ENCODE measurements at regions not wholly inside any gene's neighbourhood (a gene's known extent, or its start where the extent isn't known, plus 50 kb on each side); places are given as distances from the start of the nearest gene placed in this dataset.

DNA sequence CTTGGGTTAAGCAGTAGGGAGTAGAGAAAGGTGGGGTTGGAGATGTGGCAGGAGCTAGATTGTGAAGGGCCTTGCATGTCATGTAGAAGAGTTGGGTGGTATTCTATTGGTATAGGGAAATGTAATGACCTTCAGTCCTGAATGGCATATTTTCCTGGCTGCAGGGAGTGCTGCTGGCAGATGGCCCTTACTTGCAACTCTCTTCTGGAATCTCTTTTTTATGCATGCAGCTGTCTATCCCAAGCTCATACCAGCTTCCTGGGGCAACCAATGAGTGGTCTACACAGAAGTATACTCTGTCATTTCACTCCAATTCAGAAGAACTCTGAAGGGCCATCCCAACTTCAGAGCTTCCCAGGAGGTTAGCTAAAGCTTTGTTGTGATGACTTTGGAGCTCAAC, 144.7 kb upstream of the ANKRD28 start:
- TF ChIP-seq CTCF (IDR thresholded peaks at IDR 0.05): no peak
- no peak overlapping the region for H3K4me3 Mint-ChIP-seq (ENCODE audit: unreplicated experiment)
- no peak overlapping the region for H3K27ac Mint-ChIP-seq (ENCODE audit: unreplicated experiment)
- DNase-seq (ENCODE audit: extremely low spot score, unreplicated experiment): no peak
- H3K9me3 Mint-ChIP-seq (ENCODE audit: unreplicated experiment): peaks cover 7% of the 10 kb centered on the region
- no peaks in the 10 kb centered on the region for H3K36me3 Mint-ChIP-seq (ENCODE audit: unreplicated experiment)
- peaks cover 19% of the 10 kb centered on the region for H3K27me3 Mint-ChIP-seq (ENCODE audit: unreplicated experiment)
- no peaks in the 10 kb centered on the region for H3K4me1 Mint-ChIP-seq (ENCODE audit: unreplicated experiment)

DNA sequence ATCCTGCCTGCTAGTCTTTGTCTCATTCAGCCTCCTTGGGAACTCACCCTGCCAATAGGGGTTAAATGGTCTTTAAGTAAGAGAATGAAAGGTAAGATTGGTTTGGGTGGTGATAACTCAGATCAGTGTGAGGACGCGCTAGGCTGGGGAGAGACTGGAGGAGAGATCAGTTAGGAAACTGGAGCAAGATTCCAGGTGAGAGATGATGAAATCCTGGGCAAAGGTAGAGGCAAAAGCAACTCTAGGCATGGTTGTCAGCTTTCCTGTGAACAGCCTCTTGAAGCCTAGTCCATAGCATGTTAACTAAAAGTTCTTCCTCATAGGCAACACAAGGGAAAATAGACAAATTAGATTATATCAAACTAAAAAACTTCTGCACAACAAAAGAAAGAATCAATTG, 145.2 kb upstream of the ANKRD28 start:
- no peak overlapping the region for H3K4me3 Mint-ChIP-seq (ENCODE audit: unreplicated experiment)
- no peak overlapping the region for H3K27ac Mint-ChIP-seq (ENCODE audit: unreplicated experiment)
- TF ChIP-seq CTCF (IDR thresholded peaks at IDR 0.05): no peak
- DNase-seq (ENCODE audit: extremely low spot score, unreplicated experiment): no peak
- no peaks in the 10 kb centered on the region for H3K36me3 Mint-ChIP-seq (ENCODE audit: unreplicated experiment)
- H3K9me3 Mint-ChIP-seq (ENCODE audit: unreplicated experiment): peaks cover 7% of the 10 kb centered on the region
- peaks cover 19% of the 10 kb centered on the region for H3K27me3 Mint-ChIP-seq (ENCODE audit: unreplicated experiment)
- H3K4me1 Mint-ChIP-seq (ENCODE audit: unreplicated experiment): no peaks in the 10 kb centered on the region

GRCh38 chr3:15948388-15948787, 150.6 kb upstream of the ANKRD28 start:
- no peak overlapping the region for H3K27ac Mint-ChIP-seq (ENCODE audit: unreplicated experiment)
- DNase-seq (ENCODE audit: extremely low spot score, unreplicated experiment): no peak
- peaks cover 12% of the 10 kb centered on the region for H3K27me3 Mint-ChIP-seq (ENCODE audit: unreplicated experiment)
- H3K9me3 Mint-ChIP-seq (ENCODE audit: unreplicated experiment): peaks cover 7% of the 10 kb centered on the region
- H3K4me3 Mint-ChIP-seq (ENCODE audit: unreplicated experiment): no peak overlapping the region
- TF ChIP-seq CTCF (IDR thresholded peaks at IDR 0.05): no peak
- no peaks in the 10 kb centered on the region for H3K36me3 Mint-ChIP-seq (ENCODE audit: unreplicated experiment)
- no peaks in the 10 kb centered on the region for H3K4me1 Mint-ChIP-seq (ENCODE audit: unreplicated experiment)

DNA sequence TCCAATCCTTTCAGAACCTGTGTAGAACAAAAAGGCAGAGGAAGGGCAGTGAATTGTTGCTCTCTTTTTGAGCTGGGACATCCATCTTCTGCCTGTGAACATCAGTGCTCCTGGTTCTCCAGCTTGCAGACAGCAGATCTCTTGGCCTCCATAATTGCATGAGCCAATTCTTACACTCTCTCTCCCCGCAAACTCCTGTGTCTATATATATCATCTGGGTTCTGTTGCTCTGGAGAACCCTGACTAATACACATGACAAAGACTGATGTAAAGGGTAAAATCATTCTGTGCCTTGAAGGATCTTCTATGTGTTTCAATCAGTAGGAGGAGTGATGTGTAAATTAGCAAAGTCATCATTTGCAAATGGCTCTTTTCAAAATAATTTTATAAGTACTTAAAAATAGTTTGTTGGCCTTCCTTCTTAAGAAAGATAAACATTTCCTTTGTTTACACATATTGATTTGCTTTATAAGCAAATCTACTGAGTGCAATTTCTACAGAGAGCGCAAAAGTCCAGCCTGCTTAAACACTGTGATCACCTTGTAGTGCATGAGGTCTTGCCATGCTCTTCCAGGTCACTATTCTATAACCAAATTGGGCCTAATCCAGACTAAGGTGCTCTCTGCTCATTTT, 154.9 kb upstream of the ANKRD28 start:
- TF ChIP-seq CTCF (IDR thresholded peaks at IDR 0.05): no peak
- H3K36me3 Mint-ChIP-seq (ENCODE audit: unreplicated experiment): no peaks in the 10 kb centered on the region
- H3K9me3 Mint-ChIP-seq (ENCODE audit: unreplicated experiment): no peaks in the 10 kb centered on the region
- no peaks in the 10 kb centered on the region for H3K4me1 Mint-ChIP-seq (ENCODE audit: unreplicated experiment)
- no peak for DNase-seq (ENCODE audit: extremely low spot score, unreplicated experiment)
- H3K4me3 Mint-ChIP-seq (ENCODE audit: unreplicated experiment): no peak overlapping the region
- peaks cover 7% of the 10 kb centered on the region for H3K27me3 Mint-ChIP-seq (ENCODE audit: unreplicated experiment)
- no peak overlapping the region for H3K27ac Mint-ChIP-seq (ENCODE audit: unreplicated experiment)

DNA sequence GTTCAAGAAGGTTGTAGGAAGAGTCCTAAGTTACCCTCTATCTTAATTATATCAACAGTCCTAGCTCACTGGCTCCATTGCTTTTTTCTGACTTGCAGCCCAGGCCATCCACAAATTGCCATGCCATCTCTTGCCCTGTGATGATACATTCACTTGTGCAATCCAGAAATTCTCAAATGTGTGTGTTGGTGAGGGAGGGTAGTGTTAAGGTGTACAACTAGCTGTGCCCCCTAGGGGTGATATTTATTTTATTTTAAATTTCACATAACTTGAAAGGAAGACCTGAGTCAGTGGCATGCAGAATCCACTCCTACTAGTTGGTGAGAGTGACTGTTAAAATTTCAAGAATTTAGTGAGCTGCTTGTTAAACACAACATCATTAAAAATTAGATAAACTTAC, 156.1 kb upstream of the ANKRD28 start:
- Mint-ChIP-seq H3K27ac (ENCODE audit: unreplicated experiment) (no peak overlapping the region), H3K4me1 (ENCODE audit: unreplicated experiment) (no peaks in the 10 kb centered on the region), H3K27me3 (ENCODE audit: unreplicated experiment) (peaks cover 7% of the 10 kb centered on the region), H3K36me3 (ENCODE audit: unreplicated experiment) (no peaks in the 10 kb centered on the region), H3K9me3 (ENCODE audit: unreplicated experiment) (no peaks in the 10 kb centered on the region), H3K4me3 (ENCODE audit: unreplicated experiment) (no peak overlapping the region)
- TF ChIP-seq CTCF (IDR thresholded peaks at IDR 0.05): no peak
- no peak for DNase-seq (ENCODE audit: extremely low spot score, unreplicated experiment)
